ENCODE measurements at regions not wholly inside any gene's neighbourhood (a gene's known extent, or its start where the extent isn't known, plus 50 kb on each side); places are given as distances from the start of the nearest gene placed in this dataset.

GRCh38 chr20:11124849-11125505, 451.2 kb upstream of the JAG1 start:
- H2BK20ac ChIP-seq (ENCODE audit: low read depth, low read length), result no peak overlapping the region
- no peak overlapping the region for H3K9ac ChIP-seq (ENCODE audit: low read depth, low read length)
- H3K18ac ChIP-seq (ENCODE audit: low read depth, low read length), result no peak overlapping the region
- H3K9me3 ChIP-seq (ENCODE audit: control insufficient read depth, insufficient read depth, low read length), result no peaks in the 10 kb centered on the region
- intact Hi-C loops (cut with micrococcal nuclease), result no loop called here
- WGBS, 2 experiments (ENCODE audit: extremely low coverage in 2 of 2, insufficient read length in 1 of 2), result no CpG with 5 or more reads among the region's 2 CpGs
- H3K36me3 ChIP-seq (ENCODE audit: control insufficient read depth, insufficient read depth, low read length), result no peaks in the 10 kb centered on the region
- no peak overlapping the region for H3K4me2 ChIP-seq (ENCODE audit: low read depth, low read length)
- no peak overlapping the region for H4K91ac ChIP-seq (ENCODE audit: insufficient read depth, low read depth, low read length)
- H2AFZ ChIP-seq (replicated peaks; ENCODE audit: low read length, poor library complexity), result no peak overlapping the region
- H3K56ac ChIP-seq (ENCODE audit: extremely low read depth, insufficient read depth, low read length), result no peak overlapping the region
- no TSS peak for BruUV-seq (replicated peaks)
- H3K27ac ChIP-seq (ENCODE audit: insufficient read depth, low read length), result no peak overlapping the region
- ATAC-seq (ENCODE audit: low read depth) (no peak), DNase-seq (no peak)
- H3K4me3 ChIP-seq (ENCODE audit: insufficient read depth, low read depth, low read length), result no peak overlapping the region
- H3K4me1 ChIP-seq (ENCODE audit: control insufficient read depth, insufficient read depth, low read length), result no peaks in the 10 kb centered on the region
- H3K79me1 ChIP-seq (ENCODE audit: low read depth in 1 of 2, low read length in 2 of 2), result no peaks in the 10 kb centered on the region
- no peaks in the 10 kb centered on the region for H4K20me1 ChIP-seq (ENCODE audit: insufficient read depth, low read length)
- no peak overlapping the region for H2BK120ac ChIP-seq (ENCODE audit: low read depth, low read length)
- H3K27me3 ChIP-seq (ENCODE audit: control insufficient read depth, insufficient read depth, low read length), result no peaks in the 10 kb centered on the region
- no peak overlapping the region for H4K5ac ChIP-seq (ENCODE audit: low read depth, low read length)
- in situ Hi-C loops (cut with MboI; ENCODE audit: low sequenced_read_pairs), result no loop called here
- dilution Hi-C loops (cut with HindIII; ENCODE audit: low sequenced_read_pairs, unreplicated experiment), result no loop called here
- no peak overlapping the region for H3K4ac ChIP-seq (ENCODE audit: low read depth, low read length)
- no peak overlapping the region for H4K8ac ChIP-seq (ENCODE audit: low read depth in 2 of 2, low read length in 2 of 2)
- no peak overlapping the region for H3K14ac ChIP-seq (replicated peaks; ENCODE audit: low read depth, low read length)
- TF ChIP-seq MAFK (IDR thresholded peaks at IDR 0.05; ENCODE audit: low read depth, low read length) (peak; percentile 99), ELK1 (IDR thresholded peaks at IDR 0.05; ENCODE audit: borderline replicate concordance, low read depth, low read length) (no peak)
- no peak overlapping the region; the same call in 1 of the 2 replicates for H2AK5ac ChIP-seq (ENCODE audit: low read depth, low read length)
- ChIA-PET POLR2A (ENCODE audit: unreplicated experiment) (no interaction called here), CTCF (no interaction called here)
- no peak overlapping the region for H2BK5ac ChIP-seq (ENCODE audit: low read depth, low read length, poor library complexity, severe bottlenecking)
- H2AK9ac ChIP-seq (replicated peaks; ENCODE audit: low read depth, low read length, poor library complexity), result no peak overlapping the region
- no peak overlapping the region for H3K23ac ChIP-seq (ENCODE audit: low read depth, low read length)
- H2BK15ac ChIP-seq (ENCODE audit: low read depth, low read length), result no peak overlapping the region
- no peaks in the 10 kb centered on the region for H3K9me1 ChIP-seq (ENCODE audit: insufficient read depth, low read length)
